ENCODE measurements at regions not wholly inside any gene's neighbourhood (a gene's known extent, or its start where the extent isn't known, plus 50 kb on each side); places are given as distances from the start of the nearest gene placed in this dataset.
"Not testable (repeated sequence)": the region's sequence is repeated elsewhere in the genome, so short reads cannot be mapped to it uniquely, and the experiment has no call there.

DNA sequence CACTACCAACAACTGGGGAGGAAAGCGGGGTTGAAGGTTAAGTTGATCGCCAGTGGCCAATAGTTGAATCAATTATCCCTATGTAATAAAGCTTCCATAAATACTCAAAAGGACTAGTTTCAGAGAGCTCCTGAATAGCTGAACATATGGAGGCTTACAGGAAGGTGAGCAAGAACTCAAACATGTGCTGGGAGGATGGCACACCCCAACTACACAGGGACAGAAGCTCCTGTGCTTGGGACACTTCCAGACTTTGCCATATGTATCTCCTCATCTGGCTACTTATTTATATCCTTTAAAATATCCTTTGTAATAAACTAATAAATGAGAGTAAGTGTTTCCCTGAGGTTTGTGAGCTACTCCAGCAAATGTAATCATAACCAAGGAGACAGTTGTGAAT, 115.7 kb downstream of the HNMT start:
- DNase-seq (ENCODE audit: low read depth) = peak; percentile 40
- no peak overlapping the region for H3K4me3 ChIP-seq (ENCODE audit: low read depth, low read length)
- no peaks in the 10 kb centered on the region for H3K36me3 ChIP-seq (ENCODE audit: control insufficient read depth, insufficient read depth, low read length)
- no peak for FAIRE-seq
- TF ChIP-seq, protein P1, sequence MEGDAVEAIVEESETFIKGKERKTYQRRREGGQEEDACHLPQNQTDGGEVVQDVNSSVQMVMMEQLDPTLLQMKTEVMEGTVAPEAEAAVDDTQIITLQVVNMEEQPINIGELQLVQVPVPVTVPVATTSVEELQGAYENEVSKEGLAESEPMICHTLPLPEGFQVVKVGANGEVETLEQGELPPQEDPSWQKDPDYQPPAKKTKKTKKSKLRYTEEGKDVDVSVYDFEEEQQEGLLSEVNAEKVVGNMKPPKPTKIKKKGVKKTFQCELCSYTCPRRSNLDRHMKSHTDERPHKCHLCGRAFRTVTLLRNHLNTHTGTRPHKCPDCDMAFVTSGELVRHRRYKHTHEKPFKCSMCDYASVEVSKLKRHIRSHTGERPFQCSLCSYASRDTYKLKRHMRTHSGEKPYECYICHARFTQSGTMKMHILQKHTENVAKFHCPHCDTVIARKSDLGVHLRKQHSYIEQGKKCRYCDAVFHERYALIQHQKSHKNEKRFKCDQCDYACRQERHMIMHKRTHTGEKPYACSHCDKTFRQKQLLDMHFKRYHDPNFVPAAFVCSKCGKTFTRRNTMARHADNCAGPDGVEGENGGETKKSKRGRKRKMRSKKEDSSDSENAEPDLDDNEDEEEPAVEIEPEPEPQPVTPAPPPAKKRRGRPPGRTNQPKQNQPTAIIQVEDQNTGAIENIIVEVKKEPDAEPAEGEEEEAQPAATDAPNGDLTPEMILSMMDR (IDR thresholded peaks at IDR 0.05; ENCODE audit: insufficient read depth, low read length, severe bottlenecking) = no peak
- no peaks in the 10 kb centered on the region for H3K27me3 ChIP-seq (ENCODE audit: control insufficient read depth, insufficient read depth, low read length)

GRCh38 chr2:138081225-138082073, 117.2 kb downstream of the HNMT start:
- FAIRE-seq = no peak
- no peak overlapping the region for H3K4me3 ChIP-seq (ENCODE audit: low read depth, low read length)

GRCh38 chr2:138084206-138084605, 119.9 kb downstream of the HNMT start:
- FAIRE-seq (no peak), DNase-seq (ENCODE audit: low read depth) (no peak)
- no peak overlapping the region for H3K4me3 ChIP-seq (ENCODE audit: low read depth, low read length)
- no peaks in the 10 kb centered on the region for H3K27me3 ChIP-seq (ENCODE audit: control insufficient read depth, insufficient read depth, low read length)
- TF ChIP-seq, protein P1 (IDR thresholded peaks at IDR 0.05; ENCODE audit: insufficient read depth, low read length, severe bottlenecking) = no peak
- H3K36me3 ChIP-seq (ENCODE audit: control insufficient read depth, insufficient read depth, low read length) = no peaks in the 10 kb centered on the region

More at GRCh38 chr2:138081225-138082073, 117.2 kb downstream of the HNMT start:
- Histone ChIP-seq H3K36me3 (ENCODE audit: control insufficient read depth, insufficient read depth, low read length) (no peaks in the 10 kb centered on the region), H3K27me3 (ENCODE audit: control insufficient read depth, insufficient read depth, low read length) (no peaks in the 10 kb centered on the region)
- TF ChIP-seq, protein P1 (IDR thresholded peaks at IDR 0.05; ENCODE audit: insufficient read depth, low read length, severe bottlenecking) = no peak
- DNase-seq (ENCODE audit: low read depth) = no peak

GRCh38 chr2:138085441-138085840, 121.2 kb downstream of the HNMT start:
- not testable (repeated sequence) for H3K36me3 ChIP-seq (ENCODE audit: control insufficient read depth, insufficient read depth, low read length); H3K4me3 ChIP-seq (ENCODE audit: low read depth, low read length); FAIRE-seq; H3K27me3 ChIP-seq (ENCODE audit: control insufficient read depth, insufficient read depth, low read length)
- peak; percentile 41 for DNase-seq (ENCODE audit: low read depth)

DNA sequence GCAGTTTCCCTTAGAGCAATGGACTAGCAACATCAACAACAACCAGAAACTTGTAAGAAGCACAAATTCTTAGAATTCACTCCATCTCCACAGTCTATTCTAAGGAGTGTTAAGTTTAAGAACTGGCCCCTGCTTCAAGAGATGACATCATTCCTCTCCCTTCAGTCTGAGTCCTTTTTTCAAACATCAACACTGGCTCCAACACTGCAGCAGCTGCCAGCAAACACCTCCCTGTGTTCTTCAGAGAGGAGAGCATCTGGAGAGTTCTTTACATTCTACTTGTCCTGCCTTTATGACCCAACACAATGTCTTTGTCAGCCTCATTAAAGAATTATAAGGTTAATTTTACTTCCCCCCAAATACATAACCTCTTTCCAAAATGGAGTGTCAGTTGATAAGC, 122.3 kb downstream of the HNMT start:
- Histone ChIP-seq H3K4me3 (ENCODE audit: low read depth, low read length) (no peak overlapping the region), H3K27me3 (ENCODE audit: control insufficient read depth, insufficient read depth, low read length) (no peaks in the 10 kb centered on the region), H3K36me3 (ENCODE audit: control insufficient read depth, insufficient read depth, low read length) (no peaks in the 10 kb centered on the region)
- FAIRE-seq (no peak), DNase-seq (ENCODE audit: low read depth) (no peak)
- TF ChIP-seq, protein P1 (IDR thresholded peaks at IDR 0.05; ENCODE audit: insufficient read depth, low read length, severe bottlenecking) = no peak

DNA sequence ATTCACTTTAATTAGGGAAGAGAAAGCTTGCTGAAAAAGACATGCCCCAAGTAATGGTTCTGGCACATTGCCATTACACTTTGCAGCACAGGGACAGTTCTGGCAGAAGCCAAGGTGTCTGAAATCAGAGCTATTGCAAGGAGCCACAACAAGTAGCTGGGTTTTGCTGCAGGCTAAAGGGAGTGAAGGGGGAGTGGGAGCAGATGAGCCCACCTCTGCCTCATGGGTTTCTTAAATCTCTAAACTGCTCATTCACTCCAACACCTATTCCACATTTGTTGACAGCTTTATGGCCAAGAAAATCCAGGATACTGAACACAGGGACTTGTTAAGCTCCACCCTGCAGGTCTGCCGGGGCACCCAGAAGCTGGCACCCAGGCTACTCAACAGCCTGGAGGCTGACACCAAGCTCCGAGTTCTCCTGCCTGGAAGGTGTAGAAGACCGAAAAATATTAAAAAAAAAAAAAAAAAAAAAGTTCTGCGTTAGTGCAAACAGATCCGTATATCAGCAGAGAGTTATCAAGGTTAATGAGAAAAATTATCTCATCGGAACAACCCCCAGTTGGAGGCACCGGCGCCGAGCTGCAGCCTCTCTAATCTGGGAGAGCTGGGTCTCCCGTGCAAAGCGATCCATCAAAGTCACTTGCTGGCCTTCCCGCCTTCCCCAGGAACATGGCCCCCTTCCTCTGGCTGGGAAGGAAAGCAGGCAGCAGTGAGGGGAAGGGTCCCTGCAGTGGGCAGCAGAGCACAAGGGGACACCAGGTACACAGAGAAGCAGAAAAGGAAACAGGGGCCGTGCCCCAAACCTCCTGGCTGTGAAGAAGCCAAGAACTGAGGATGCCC, 123.7 kb downstream of the HNMT start:
- DNase-seq (ENCODE audit: low read depth) (no peak), FAIRE-seq (no peak)
- H3K4me3 ChIP-seq (ENCODE audit: low read depth, low read length) = no peak overlapping the region
- H3K27me3 ChIP-seq (ENCODE audit: control insufficient read depth, insufficient read depth, low read length) = no peaks in the 10 kb centered on the region
- TF ChIP-seq, protein P1 (IDR thresholded peaks at IDR 0.05; ENCODE audit: insufficient read depth, low read length, severe bottlenecking) = no peak
- H3K36me3 ChIP-seq (ENCODE audit: control insufficient read depth, insufficient read depth, low read length) = no peaks in the 10 kb centered on the region

Measured in bronchial epithelial cell (primary cell).